HG02840 (cell line): ENCODE measurements at regions not wholly inside any gene's neighbourhood (a gene's known extent, or its start where the extent isn't known, plus 50 kb on each side); places are given as distances from the start of the nearest gene placed in this dataset.
"Not testable (repeated sequence)": the region's sequence is repeated elsewhere in the genome, so short reads cannot be mapped to it uniquely, and the experiment has no call there.

ENCODE experiments used
- ATAC-seq: cut with Tn5 transposase; IDR thresholded peaks from one replicate; pipeline ENCODE4 v1.9.1; 2021; ENCODE audit warnings: mild to moderate bottlenecking, moderate library complexity, moderate number of reproducible peaks; ENCODE audit not compliant: unreplicated experiment, low FRiP score

- no peak for ATAC-seq
Measured at GRCh38 chr6:2611092-2611491, 139.6 kb downstream of the MYLK4 start.

GRCh38 chr6:2608503-2608902 lies 142.2 kb downstream of the MYLK4 start:
- no peak for ATAC-seq

DNA sequence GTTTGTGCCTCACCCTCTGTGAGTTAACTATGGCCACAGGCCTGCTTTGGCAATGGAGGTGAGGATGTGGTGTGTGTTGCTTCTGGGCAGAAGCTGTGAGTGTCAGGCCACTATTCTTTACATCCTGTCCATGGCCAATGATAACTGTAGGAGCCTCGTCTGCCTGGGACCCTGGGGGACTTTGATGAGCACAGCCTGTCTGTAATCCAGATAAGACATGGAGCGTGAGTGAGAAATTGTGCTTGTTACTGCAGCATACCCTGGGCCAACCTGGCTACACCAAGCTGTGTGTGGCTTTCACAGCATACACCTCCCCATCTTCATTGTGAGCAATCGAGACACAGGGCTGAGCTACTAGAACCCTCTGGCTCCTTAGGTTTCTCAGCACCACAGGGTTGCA lies 150.4 kb downstream of the MYLK4 start:
- no peak for ATAC-seq

DNA sequence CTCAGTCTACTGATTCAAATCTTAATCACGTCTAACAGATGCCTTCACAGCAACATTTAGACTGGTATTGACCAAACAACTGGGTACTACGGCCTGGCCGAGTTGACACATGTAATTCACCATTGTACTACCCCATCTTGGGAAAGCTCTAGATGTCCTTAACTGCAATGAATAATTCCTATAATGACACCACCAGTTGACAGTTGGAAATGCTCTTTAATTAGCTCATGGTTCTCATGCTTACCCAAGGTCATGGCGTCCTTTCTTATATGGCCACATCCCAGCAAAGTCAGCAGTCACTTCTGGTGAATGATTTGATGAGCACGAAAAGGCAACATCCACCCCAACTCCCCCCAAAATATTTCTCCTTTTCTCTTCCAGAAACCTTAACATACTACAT lies 150.9 kb downstream of the MYLK4 start:
- no peak for ATAC-seq

DNA sequence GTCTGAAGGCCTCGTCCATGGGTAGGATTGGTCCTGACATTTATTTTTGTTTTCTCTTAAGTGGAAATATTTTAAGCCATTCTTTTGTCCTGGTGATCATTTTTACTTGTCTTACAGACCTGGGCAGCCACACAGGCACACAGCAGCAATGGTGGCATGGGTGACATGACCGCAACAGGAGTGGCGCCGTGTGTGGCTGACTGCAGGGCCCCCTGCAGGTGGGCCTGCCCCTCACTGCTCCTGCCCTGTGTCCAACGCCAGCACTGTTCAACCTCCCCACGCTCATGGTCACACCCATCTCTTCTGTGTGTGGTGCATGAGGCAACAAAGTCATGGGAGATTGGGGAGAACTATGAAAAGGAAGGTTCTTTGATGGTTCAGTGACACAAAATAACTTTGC lies 151.9 kb downstream of the MYLK4 start:
- no peak for ATAC-seq

DNA sequence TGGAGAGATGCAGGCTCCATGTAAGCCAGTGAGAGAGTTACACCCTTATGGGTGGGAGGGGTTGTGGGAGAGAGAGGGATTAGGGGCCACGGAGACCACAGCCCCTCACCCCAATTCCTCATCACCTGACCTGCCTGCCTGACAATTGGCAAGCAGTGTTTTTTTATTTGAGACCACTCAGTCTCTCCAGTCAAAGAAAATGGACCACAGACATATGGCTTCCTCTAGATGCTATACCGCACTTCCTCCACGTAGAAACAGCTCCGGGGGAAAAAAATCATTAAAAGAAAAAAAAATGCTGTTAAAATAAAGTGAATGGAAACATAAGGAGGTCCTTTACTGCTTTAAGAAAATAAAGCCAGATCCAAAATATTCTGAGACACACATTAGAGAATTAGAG lies 152.7 kb downstream of the MYLK4 start:
- ATAC-seq, result no peak

DNA sequence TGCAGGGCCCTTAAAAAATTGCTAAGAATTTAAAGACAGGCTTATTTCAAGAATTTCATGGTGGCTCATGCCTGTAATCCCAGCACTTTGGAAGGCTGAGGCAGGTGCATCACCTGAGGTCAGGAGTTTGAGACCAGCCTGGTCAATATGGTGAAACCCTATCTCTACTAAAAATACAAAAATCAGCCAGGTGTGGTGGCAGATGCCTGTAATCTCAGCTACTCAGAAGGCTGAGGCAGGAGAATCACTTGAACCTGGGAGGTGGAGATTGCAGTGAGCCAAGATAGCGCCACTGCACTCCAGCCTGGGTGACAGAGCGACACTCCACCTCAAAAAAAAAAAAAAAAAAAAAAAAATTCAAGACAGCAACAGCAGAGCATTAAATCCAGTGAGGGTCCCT lies 153.3 kb downstream of the MYLK4 start:
- not testable (repeated sequence) for ATAC-seq

DNA sequence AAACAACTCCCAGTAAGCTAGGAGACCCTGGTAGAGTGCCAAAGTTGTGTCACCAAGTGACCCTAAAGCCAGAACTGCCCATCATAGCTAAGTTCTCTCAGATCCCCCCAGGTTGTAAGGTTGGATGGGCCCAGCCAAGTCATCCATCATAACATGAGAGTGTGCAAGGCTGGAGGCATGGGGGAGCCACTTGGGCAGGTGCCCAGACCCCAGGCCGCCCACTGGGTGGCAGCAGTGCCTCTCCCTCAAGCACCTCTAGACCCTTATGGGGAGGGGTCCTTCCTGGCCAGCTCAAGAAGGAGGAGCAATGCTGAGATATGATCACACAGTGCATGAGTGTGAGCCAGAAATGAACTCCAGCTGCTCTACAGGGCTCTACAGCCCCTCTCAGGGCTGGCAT lies 154.5 kb downstream of the MYLK4 start:
- ATAC-seq, result no peak

DNA sequence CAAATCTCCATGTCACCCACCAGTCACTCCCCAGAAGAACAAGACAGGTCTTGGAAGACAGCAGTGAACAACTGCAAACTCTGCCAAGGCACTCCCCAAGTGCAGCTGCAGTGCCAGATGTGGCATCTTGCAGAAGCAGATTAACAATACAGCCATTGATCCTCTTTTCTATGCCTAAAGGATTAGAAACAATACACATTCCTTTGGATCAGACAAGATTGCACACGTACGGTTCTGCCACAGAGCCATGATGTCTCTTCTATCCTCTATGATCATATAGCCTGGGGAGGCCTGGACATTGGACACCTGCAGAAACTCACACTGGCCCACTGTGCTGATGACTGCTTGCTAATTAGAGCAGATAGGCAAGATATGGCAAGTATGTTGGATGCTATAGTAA lies 155.9 kb downstream of the MYLK4 start:
- no peak for ATAC-seq

- ATAC-seq, result no peak
Measured at GRCh38 chr6:2593167-2593566, 157.6 kb downstream of the MYLK4 start.

DNA sequence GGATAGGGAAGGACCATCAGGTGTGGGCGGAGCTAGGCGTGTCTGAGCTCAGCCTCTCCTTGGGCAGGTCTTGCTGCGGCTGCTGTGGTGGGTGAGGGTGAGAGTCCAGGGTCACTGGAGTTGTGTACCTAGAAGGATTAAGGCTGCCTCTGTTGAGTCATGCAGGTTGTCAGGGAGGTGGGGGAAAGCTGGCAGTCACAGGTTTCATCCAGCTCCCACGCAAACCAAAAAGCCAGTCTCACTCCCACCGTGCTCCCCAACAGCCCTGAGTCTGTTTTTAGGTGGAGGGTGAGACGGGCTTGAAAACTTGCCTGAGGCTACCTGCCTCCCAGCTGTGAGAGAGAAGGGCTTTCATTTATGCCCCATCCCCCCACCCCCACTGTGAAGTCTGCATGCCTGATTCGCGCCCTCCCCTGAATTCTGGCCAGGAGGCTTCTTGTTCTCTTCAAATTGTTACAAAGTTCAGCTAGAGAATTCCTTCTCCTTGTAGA lies 161.5 kb downstream of the MYLK4 start:
- ATAC-seq, result no peak

DNA sequence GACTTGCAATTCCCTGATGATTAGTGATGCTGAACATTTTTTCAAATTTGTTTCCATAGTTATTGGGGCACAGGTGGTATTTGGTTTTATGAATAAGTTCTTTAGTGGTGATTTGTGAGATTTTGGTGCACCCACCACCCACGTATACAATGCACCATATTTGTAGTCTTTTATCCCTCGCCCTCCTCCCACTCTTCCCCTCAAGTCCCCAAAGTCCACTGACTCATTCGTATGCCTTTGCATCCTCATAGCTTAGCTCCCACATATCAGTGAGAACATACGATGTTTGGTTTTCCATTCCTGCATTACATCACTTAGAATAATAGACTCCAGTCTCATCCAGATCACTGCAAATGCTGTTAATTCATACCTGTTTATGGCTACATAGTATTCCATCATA lies 167.3 kb downstream of the MYLK4 start:
- ATAC-seq, result no peak

DNA sequence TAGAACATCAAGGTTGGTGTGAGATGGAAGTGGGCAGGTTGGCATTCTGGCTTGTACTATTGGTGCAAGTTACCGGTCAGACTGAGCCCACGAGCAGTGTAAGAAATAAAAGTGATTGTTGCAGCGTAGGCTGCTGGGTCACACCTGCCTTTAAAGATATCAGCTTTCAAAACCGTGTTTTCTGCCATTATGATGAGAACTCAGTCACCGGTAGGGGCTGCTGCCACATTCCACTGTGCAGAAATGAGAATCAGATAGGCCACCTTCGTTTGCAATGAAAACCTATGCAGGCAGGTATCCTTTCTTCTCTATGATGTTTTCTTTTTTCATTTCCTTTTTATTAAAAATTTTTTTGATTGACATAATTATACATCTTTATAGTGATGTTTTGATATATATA lies 168.5 kb downstream of the MYLK4 start:
- ATAC-seq, result no peak

GRCh38 chr6:2581611-2582010 lies 169.1 kb downstream of the MYLK4 start:
- ATAC-seq, result no peak

DNA sequence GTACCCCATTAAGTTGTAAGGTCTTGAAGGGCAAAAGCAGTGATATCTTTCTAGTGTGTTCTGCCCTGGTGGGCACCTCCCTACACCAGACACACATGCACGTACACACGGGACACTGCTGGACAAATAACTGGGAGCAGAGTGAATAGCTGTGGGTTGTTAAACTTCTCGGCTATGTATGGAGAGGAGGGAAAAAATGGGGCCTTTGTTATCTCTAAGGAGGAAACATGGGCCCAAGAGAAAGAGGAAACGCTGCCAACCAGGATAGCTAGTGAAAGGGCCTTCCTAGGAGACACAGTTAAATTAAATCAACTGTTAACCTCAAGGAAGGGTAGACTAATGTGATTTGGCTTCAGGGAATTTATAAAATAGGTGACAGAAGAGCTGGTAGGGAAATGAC lies 169.7 kb downstream of the MYLK4 start:
- ATAC-seq, result no peak

GRCh38 chr6:2579804-2580570 lies 170.7 kb downstream of the MYLK4 start:
- ATAC-seq, result no peak

DNA sequence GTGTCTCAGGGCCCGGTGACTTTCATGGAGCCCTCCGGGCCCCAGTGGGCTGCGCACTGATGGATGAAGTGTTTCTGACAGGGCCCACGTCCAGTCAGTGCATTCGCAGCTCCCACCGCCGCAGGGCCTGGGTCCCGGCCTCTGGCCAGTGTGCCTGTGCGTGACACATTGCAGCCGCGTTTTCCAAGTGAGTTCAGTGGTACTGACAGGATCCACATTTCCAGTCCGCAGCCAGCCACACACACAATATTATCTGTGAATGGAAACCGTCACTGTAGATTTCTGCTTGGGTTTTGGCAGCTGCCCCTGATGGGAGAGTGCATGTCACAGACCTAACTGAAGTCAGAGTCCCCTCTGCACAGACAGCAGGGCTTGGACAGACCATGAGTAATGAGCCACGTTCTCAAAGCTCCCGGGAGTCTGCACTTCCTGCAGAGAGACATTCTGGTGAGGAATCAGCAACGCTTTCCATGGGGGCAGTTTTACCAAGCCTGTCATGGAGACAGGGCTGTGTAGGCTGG lies 171.4 kb downstream of the MYLK4 start:
- ATAC-seq, result no peak

DNA sequence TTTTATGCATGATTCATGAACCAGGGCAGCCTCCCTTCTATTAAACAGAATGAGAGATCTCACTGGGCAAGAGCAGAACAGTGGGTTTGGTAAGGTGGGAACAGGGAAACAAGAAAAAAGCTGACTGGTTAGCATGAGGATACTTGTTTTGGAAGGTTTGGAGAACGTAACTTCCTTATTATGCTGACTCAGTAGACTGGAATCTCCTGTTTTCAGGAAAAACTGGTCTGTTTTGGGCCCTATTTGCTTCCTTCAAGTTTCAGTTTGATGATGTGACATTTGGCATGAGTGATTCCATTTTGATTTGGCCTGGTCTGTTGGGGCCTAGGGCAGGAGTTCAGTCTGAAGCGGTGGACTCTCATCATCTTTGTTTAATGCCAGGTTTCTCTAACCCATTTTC lies 172.0 kb downstream of the MYLK4 start:
- no peak for ATAC-seq

DNA sequence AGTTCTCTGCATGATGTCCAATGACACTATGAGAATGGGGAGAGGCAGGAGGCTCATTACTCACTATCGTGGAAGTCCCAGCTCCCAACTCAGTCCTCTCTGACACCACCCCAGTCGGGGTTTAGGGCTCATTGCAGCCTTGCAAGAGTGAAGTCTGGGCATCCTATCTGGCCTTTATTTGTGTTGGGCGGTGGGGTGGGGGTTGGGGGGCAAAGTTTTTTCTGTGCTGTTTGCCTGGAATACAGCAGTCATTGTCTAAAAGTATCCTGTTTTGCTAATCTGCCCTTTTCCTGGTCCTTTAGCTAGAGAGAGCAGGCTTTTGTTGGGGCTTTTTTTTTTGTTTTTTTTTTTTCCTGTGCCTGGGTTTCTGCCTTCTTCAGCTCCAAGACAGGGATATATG lies 174.2 kb downstream of the MYLK4 start:
- no peak for ATAC-seq

- ATAC-seq, result no peak
Measured at GRCh38 chr6:2575236-2575635, 175.5 kb downstream of the MYLK4 start.

DNA sequence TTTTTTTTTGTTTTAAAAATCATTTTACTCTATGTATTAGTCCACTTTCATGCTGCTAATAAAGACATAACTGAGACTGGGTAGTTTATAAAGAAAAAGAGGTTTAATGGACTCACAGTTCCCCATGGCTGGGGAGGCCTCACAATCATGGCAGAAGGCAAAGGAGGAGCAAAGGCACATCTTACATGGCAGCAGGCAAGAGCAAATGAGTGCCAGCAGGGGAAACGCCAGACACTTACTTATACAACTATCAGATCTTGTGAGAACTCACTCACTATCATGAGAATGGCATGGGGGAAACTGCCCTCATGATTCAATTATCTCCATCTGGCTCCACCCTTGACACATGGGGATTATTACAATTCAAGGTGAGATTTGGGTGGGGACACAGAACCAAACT lies 181.3 kb downstream of the MYLK4 start:
- not testable (repeated sequence) for ATAC-seq

GRCh38 chr6:2566048-2566447 lies 184.7 kb downstream of the MYLK4 start:
- ATAC-seq, result no peak
